Neural progenitor cell (in vitro differentiated cells): ENCODE measurements at regions not wholly inside any gene's neighbourhood (a gene's known extent, or its start where the extent isn't known, plus 50 kb on each side); places are given as distances from the start of the nearest gene placed in this dataset.

ENCODE experiments used
- DNase-seq: peaks from one replicate; pipeline ENCODE4 v3.0.0-alpha.2; 2016; ENCODE audit warnings: low spot score
- H2AFZ ChIP-seq: fragments of 200-600 bp; sonication (generic); replicated peaks from 2 replicates; pipeline ENCODE4 v1.6.1; 2016; ENCODE audit warnings: antibody characterized with exemption
- H3F3A ChIP-seq: fragments of 200-600 bp; sonication (generic); 2 replicates; pipeline ENCODE4 v1.6.1; 2016; ENCODE audit warnings: antibody characterized with exemption, low read depth
- H3K27ac ChIP-seq: fragments of 200-600 bp; sonication (generic); 2 replicates; pipeline ENCODE4 v1.5.1; 2016; ENCODE audit warnings: mild to moderate bottlenecking
- H3K27me3 ChIP-seq: fragments of 200-600 bp; sonication (generic); 2 replicates; pipeline ENCODE4 v1.6.1; 2016; ENCODE audit warnings: mild to moderate bottlenecking, moderate library complexity
- H3K36me3 ChIP-seq: fragments of 200-600 bp; sonication (generic); 2 replicates; pipeline ENCODE4 v1.5.1; 2016
- H3K4me1 ChIP-seq: fragments of 200-600 bp; sonication (generic); 2 replicates; pipeline ENCODE4 v1.6.1; 2016; ENCODE audit warnings: mixed run types
- H3K4me2 ChIP-seq: fragments of 200-600 bp; sonication (generic); 2 replicates; pipeline ENCODE4 v1.6.1; 2016
- H3K4me3 ChIP-seq: fragments of 200-600 bp; sonication (generic); 2 replicates; pipeline ENCODE4 v1.5.1; 2016
- H3K79me2 ChIP-seq: fragments of 200-600 bp; sonication (generic); 2 replicates; pipeline ENCODE4 v1.6.1; 2016; ENCODE audit warnings: low read depth
- H3K9ac ChIP-seq: fragments of 200-600 bp; sonication (generic); 2 replicates; pipeline ENCODE4 v1.6.1; 2016
- H3K9me3 ChIP-seq: fragments of 200-600 bp; sonication (generic); 2 replicates; pipeline ENCODE4 v1.5.1; 2016; ENCODE audit warnings: low read depth
- H4K20me1 ChIP-seq: fragments of 200-600 bp; sonication (generic); 2 replicates; pipeline ENCODE4 v1.6.1; 2016; ENCODE audit warnings: low read depth
- H3K27ac Mint-ChIP-seq: 3 replicates; pipeline ENCODE4 v1.8.0; 2021; ENCODE audit warnings: mixed read lengths
- H3K27me3 Mint-ChIP-seq: 2 replicates; pipeline ENCODE4 v1.8.0; 2022; ENCODE audit warnings: low read depth, mild to moderate bottlenecking, inconsistent platforms, moderate library complexity, mixed read lengths; ENCODE audit not compliant: insufficient read depth
- H3K36me3 Mint-ChIP-seq: 3 replicates; pipeline ENCODE4 v1.8.0; 2021; ENCODE audit warnings: mixed read lengths
- H3K4me1 Mint-ChIP-seq: 3 replicates; pipeline ENCODE4 v1.8.0; 2021; ENCODE audit warnings: mixed read lengths
- H3K4me3 Mint-ChIP-seq: 3 replicates; pipeline ENCODE4 v1.8.0; 2021; ENCODE audit warnings: mild to moderate bottlenecking, moderate library complexity, mixed read lengths
- H3K9me3 Mint-ChIP-seq: 3 replicates; pipeline ENCODE4 v1.8.0; 2020; ENCODE audit warnings: mixed read lengths
- CTCF ChIP-seq: fragments of 200-600 bp; sonication (generic); IDR thresholded peaks from 2 replicates; pipeline ENCODE4 v1.5.1; 2017; ENCODE audit warnings: antibody characterized with exemption, mild to moderate bottlenecking
- EZH2 ChIP-seq: fragments of 200-600 bp; sonication (generic); IDR thresholded peaks from 2 replicates; pipeline ENCODE4 v1.6.1; 2017; ENCODE audit warnings: antibody characterized with exemption, mild to moderate bottlenecking, moderate library complexity
- EZH2phosphoT487 ChIP-seq: fragments of 200-600 bp; sonication (generic); IDR thresholded peaks from 2 replicates; pipeline ENCODE4 v1.6.1; 2017; ENCODE audit warnings: antibody characterized with exemption

GRCh38 chr1:219810451-219810850 is 117.9 kb downstream of the SLC30A10 start:
- Histone ChIP-seq H3K27ac (no peak overlapping the region), H3K4me2 (no peak overlapping the region), H3K36me3 (no peaks in the 10 kb centered on the region), H4K20me1 (no peaks in the 10 kb centered on the region), H3K4me1 (peaks cover 4% of the 10 kb centered on the region), H3K9ac (no peak overlapping the region), H3K27me3 (no peaks in the 10 kb centered on the region), H3K4me3 (no peak overlapping the region), H3K79me2 (no peaks in the 10 kb centered on the region), H3K9me3 (no peaks in the 10 kb centered on the region), H3F3A (no peaks in the 10 kb centered on the region), H2AFZ (no peak overlapping the region)
- Mint-ChIP-seq H3K27me3 (no peaks in the 10 kb centered on the region), H3K4me3 (no peak overlapping the region), H3K27ac (no peak overlapping the region), H3K9me3 (no peaks in the 10 kb centered on the region), H3K4me1 (no peaks in the 10 kb centered on the region), H3K36me3 (no peaks in the 10 kb centered on the region)
- no peak for DNase-seq
- no peak for TF ChIP-seq CTCF
- TF ChIP-seq EZH2phosphoT487 = no peak
- TF ChIP-seq EZH2 = no peak

DNA sequence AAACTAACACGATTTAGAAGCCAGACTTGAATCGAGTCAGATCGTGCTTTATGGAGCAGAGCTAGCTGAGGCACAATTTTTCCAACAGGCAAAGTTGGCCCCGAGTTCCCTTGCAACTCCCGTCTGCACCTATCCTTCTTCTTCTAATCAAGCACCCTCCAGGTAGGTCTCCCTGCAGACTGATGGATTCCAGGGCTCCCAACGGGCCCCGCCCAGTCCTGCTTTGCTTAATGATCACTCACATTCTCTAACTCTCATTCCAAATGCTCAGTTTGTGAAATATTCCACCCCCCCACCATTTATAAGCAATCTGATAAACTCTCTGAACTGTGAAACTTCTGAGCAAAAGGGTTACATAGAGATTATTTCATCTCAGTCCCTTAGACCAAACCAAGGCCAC is 119.6 kb downstream of the SLC30A10 start:
- no peaks in the 10 kb centered on the region for H3K36me3 ChIP-seq
- no peak overlapping the region for H3K4me2 ChIP-seq
- no peak for DNase-seq
- H3K4me3 ChIP-seq = no peak overlapping the region
- no peaks in the 10 kb centered on the region for H3K79me2 ChIP-seq
- Mint-ChIP-seq H3K4me3 (no peak overlapping the region), H3K36me3 (no peaks in the 10 kb centered on the region), H3K27me3 (no peaks in the 10 kb centered on the region), H3K4me1 (no peaks in the 10 kb centered on the region), H3K9me3 (no peaks in the 10 kb centered on the region), H3K27ac (no peak overlapping the region)
- H4K20me1 ChIP-seq = no peaks in the 10 kb centered on the region
- no peaks in the 10 kb centered on the region for H3K27me3 ChIP-seq
- no peaks in the 10 kb centered on the region for H3K9me3 ChIP-seq
- no peak overlapping the region for H2AFZ ChIP-seq
- H3F3A ChIP-seq = no peaks in the 10 kb centered on the region
- no peak overlapping the region for H3K27ac ChIP-seq
- no peak for TF ChIP-seq EZH2phosphoT487
- no peak for TF ChIP-seq EZH2
- no peak for TF ChIP-seq CTCF
- no peak overlapping the region for H3K9ac ChIP-seq
- peaks cover 4% of the 10 kb centered on the region for H3K4me1 ChIP-seq

DNA sequence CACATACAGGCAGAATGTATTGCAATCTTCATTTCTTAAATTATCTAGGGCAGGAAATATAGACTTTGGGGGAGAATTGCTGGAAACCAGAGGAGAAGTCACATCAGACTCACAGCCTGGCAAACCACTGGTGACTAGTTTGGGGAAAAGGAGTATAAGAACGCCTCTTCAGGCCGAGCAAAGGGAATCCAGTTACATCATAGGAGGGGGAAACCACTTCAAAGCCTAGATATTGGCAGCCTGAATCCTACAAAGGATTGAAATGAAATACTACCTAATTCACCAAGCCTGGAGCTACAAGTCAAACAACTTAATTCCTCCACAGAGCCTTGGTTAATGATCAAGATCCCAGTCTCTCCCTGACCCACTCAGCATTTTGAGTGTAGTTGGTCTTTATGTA is 121.7 kb downstream of the SLC30A10 start:
- H2AFZ ChIP-seq = peak overlapping the region; percentile 32
- H3K4me2 ChIP-seq = no peak overlapping the region
- no peaks in the 10 kb centered on the region for H4K20me1 ChIP-seq
- H3K9me3 ChIP-seq = no peaks in the 10 kb centered on the region
- H3K27me3 ChIP-seq = no peaks in the 10 kb centered on the region
- Mint-ChIP-seq H3K27ac (no peak overlapping the region), H3K27me3 (no peaks in the 10 kb centered on the region), H3K36me3 (no peaks in the 10 kb centered on the region), H3K4me3 (no peak overlapping the region), H3K4me1 (no peaks in the 10 kb centered on the region), H3K9me3 (peaks cover 3% of the 10 kb centered on the region)
- H3K4me3 ChIP-seq = no peak overlapping the region
- no peaks in the 10 kb centered on the region for H3K79me2 ChIP-seq
- no peaks in the 10 kb centered on the region for H3K4me1 ChIP-seq
- TF ChIP-seq EZH2phosphoT487 (no peak), CTCF (no peak), EZH2 (no peak)
- no peak overlapping the region for H3K27ac ChIP-seq
- no peak for DNase-seq
- no peaks in the 10 kb centered on the region for H3F3A ChIP-seq
- H3K9ac ChIP-seq = no peak overlapping the region
- H3K36me3 ChIP-seq = no peaks in the 10 kb centered on the region

GRCh38 chr1:219806020-219806419 is 122.3 kb downstream of the SLC30A10 start:
- no peak overlapping the region for H3K4me2 ChIP-seq
- no peaks in the 10 kb centered on the region for H3K27me3 Mint-ChIP-seq
- H3K36me3 Mint-ChIP-seq = no peaks in the 10 kb centered on the region
- H3K27ac Mint-ChIP-seq = no peak overlapping the region
- no peaks in the 10 kb centered on the region for H3K4me1 ChIP-seq
- no peak overlapping the region for H3K9ac ChIP-seq
- H4K20me1 ChIP-seq = no peaks in the 10 kb centered on the region
- H3K4me1 Mint-ChIP-seq = no peaks in the 10 kb centered on the region
- TF ChIP-seq CTCF = no peak
- TF ChIP-seq EZH2phosphoT487 = no peak
- TF ChIP-seq EZH2 = no peak
- H3K36me3 ChIP-seq = no peaks in the 10 kb centered on the region
- H3K4me3 Mint-ChIP-seq = no peak overlapping the region
- no peak overlapping the region for H3K4me3 ChIP-seq
- no peaks in the 10 kb centered on the region for H3K79me2 ChIP-seq
- peaks cover 3% of the 10 kb centered on the region for H3K9me3 Mint-ChIP-seq
- DNase-seq = no peak
- peak overlapping the region; percentile 32 for H2AFZ ChIP-seq
- H3F3A ChIP-seq = no peaks in the 10 kb centered on the region
- no peak overlapping the region for H3K27ac ChIP-seq
- no peaks in the 10 kb centered on the region for H3K27me3 ChIP-seq
- H3K9me3 ChIP-seq = no peaks in the 10 kb centered on the region
